Thymus (tissue), 11 donors: ENCODE measurements at regions not wholly inside any gene's neighbourhood (a gene's known extent, or its start where the extent isn't known, plus 50 kb on each side); places are given as distances from the start of the nearest gene placed in this dataset.
A peak's percentile ranks its signal among the peaks of the same experiment; 100 is the strongest.

Experiments used
- DNase-seq, 9 donors: peaks; one replicate each; pipeline ENCODE4 v3.0.0-alpha.2; 2013; ENCODE audit warnings: low spot score in 9 of 9, low read depth in 6 of 9, missing footprints in 1 of 9
- H3K27ac ChIP-seq, 2 donors: one replicate each; pipeline ENCODE4 v1.5.1; 2013; ENCODE audit warnings: control low read depth in 1 of 2, low read depth in 1 of 2, low read length in 1 of 2, mild to moderate bottlenecking in 1 of 2, moderate library complexity in 1 of 2
- H3K27me3 ChIP-seq, 2 donors: one replicate each; pipeline ENCODE4 v1.5.1; 2013; ENCODE audit warnings: low read length in 1 of 2; ENCODE audit not compliant: control insufficient read depth in 2 of 2, insufficient read depth in 1 of 2
- H3K36me3 ChIP-seq, 2 donors: one replicate each; pipeline ENCODE4 v1.5.1; 2013; ENCODE audit warnings: low read length in 1 of 2, mild to moderate bottlenecking in 1 of 2, moderate library complexity in 1 of 2; ENCODE audit not compliant: control insufficient read depth in 2 of 2, insufficient read depth in 2 of 2
- H3K4me1 ChIP-seq, 2 donors: one replicate each; pipeline ENCODE4 v1.5.1; 2013; ENCODE audit warnings: low read length in 2 of 2; ENCODE audit not compliant: control insufficient read depth in 2 of 2, insufficient read depth in 2 of 2
- H3K4me3 ChIP-seq, 2 donors: one replicate each; pipeline ENCODE4 v1.5.1; 2013; ENCODE audit warnings: low read length in 2 of 2, control low read depth in 1 of 2, mild to moderate bottlenecking in 1 of 2
- H3K9me3 ChIP-seq, 2 donors: one replicate each; pipeline ENCODE4 v1.5.1; 2013; ENCODE audit warnings: low read length in 1 of 2, mild to moderate bottlenecking in 1 of 2; ENCODE audit not compliant: control insufficient read depth in 2 of 2, insufficient read depth in 1 of 2
- WGBS: extraction: QIAGEN DNeasy Blood & Tissue Kit; methylation state at CpG from one replicate; pipeline ENCODE4 v1.1.7; 2013; 5-methylcytosine and 5-hydroxymethylcytosine counted together
- donor health status: healthy.

DNA sequence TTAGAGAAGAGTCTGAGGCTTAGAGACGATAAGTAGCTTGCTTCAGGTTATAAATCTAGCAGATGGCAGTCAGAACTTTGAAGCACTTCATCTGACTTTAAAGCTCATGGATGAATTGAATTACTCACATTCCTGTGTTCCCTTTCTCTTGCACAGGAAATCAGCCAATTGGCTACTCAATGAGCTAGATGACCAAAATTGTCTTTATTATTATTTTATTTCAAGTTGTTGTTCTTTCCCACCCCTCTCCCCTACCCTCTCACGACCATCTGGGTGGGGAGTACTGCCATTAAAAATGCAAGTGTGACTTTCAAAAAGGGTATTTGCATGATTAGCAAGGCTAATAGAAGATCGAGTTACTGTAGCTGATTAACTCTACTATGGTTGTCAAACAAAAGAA is 491.1 kb downstream of the NR4A2 start:
- no peak overlapping the region for H3K4me3 ChIP-seq
- no peaks in the 10 kb centered on the region for H3K36me3 ChIP-seq
- DNase-seq, result no peak
- 42% methylated on average over 3 of the region's 3 CpGs for WGBS
- H3K4me1 ChIP-seq, result no peaks in the 10 kb centered on the region
- no peaks in the 10 kb centered on the region for H3K9me3 ChIP-seq
- no peak overlapping the region for H3K27ac ChIP-seq
- no peaks in the 10 kb centered on the region for H3K27me3 ChIP-seq

DNA sequence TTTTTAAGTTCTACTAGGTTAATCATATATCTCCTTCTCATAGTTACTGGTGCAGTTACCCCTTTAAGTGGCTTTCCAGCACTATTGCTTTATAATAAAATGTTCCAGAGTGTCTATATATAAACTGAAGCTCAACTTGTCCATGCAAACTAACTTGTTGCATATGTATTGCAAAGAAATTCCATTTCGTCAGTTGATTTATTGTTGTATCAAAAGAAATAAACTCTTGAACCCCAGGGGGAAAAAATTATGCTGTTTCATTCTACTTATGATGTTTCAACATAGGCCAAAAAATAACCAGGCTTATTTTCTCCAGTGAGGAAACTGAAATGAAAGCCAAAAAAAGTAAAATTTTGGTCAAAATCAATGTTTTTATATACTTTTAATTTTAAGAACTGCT is 491.9 kb downstream of the NR4A2 start:
- Histone ChIP-seq H3K27me3 (no peaks in the 10 kb centered on the region), H3K4me1 (no peaks in the 10 kb centered on the region), H3K36me3 (no peaks in the 10 kb centered on the region), H3K9me3 (no peaks in the 10 kb centered on the region), H3K4me3 (no peak overlapping the region), H3K27ac (no peak overlapping the region)
- DNase-seq, result no peak
- 84% methylated on average over 1 of the region's 1 CpG for whole genome bisulfite sequencing

DNA sequence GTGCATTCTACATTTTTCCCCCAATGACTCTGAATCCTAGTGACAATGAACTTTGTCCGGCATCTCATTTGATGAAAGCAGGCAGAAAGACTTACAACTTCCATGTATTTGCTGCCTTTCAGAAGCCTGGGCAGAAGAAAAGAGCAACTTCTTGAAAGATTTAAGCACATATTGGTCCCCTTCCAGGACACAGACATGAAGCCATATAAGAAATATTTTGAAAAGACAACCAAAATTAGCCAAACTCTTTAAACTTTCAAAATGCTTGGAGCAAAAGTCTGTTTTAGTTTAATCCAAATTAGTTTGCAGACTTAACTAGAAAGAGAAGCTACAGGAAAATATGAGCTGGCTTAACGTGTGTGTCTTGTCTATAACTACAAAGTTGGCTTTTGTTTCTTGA is 492.5 kb downstream of the NR4A2 start:
- 88% methylated on average over 2 of the region's 2 CpGs for WGBS
- H3K9me3 ChIP-seq, result no peaks in the 10 kb centered on the region
- DNase-seq, result no peak
- H3K27me3 ChIP-seq, result no peaks in the 10 kb centered on the region
- no peak overlapping the region for H3K4me3 ChIP-seq
- H3K4me1 ChIP-seq, result no peaks in the 10 kb centered on the region
- no peaks in the 10 kb centered on the region for H3K36me3 ChIP-seq
- H3K27ac ChIP-seq, result no peak overlapping the region

DNA sequence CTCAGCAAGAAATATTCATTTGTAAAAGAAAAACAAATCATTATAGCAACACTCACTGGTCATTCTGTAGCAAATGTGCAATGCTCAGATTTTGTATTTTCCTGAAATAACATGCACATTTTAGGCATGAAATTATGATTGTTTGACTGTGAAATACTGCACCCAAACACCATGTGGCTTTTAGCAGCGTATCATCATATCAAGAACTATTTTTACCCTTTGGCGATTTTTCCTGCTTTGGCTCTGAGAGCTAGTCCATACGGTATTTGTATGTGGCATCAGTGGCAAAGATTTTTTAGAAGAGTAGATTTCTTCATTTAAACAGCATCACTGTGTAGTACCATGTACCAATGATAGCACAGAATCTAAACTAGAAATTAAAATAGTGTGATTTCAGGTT is 493.1 kb downstream of the NR4A2 start:
- no peak for DNase-seq
- Histone ChIP-seq H3K9me3 (no peaks in the 10 kb centered on the region), H3K27me3 (no peaks in the 10 kb centered on the region), H3K4me3 (no peak overlapping the region), H3K36me3 (no peaks in the 10 kb centered on the region), H3K4me1 (no peaks in the 10 kb centered on the region), H3K27ac (no peak overlapping the region)
- WGBS, result 95% methylated on average over 3 of the region's 3 CpGs

DNA sequence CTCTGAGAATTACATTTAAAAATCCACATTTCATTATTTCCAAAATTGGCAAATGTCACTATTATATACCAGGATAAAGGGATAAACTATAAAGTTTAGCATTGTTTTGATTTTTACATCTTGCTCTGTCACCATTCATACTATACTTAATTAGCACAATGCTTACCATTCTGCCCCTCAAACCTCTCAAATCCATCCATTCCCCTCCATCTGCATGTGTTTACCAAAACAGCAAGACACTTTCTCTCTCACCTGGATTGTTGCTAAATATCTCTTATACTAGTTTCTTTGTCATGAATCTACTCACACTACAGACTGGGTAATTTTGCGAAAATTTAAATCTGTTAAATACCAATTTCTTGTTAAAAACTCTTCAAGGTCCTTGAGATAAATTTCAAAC is 496.1 kb downstream of the NR4A2 start:
- Histone ChIP-seq H3K4me3 (no peak overlapping the region), H3K27ac (no peak overlapping the region), H3K36me3 (no peaks in the 10 kb centered on the region), H3K4me1 (no peaks in the 10 kb centered on the region), H3K27me3 (no peaks in the 10 kb centered on the region), H3K9me3 (no peaks in the 10 kb centered on the region)
- no peak for DNase-seq
- 91% methylated on average over 1 of the region's 1 CpG for WGBS

DNA sequence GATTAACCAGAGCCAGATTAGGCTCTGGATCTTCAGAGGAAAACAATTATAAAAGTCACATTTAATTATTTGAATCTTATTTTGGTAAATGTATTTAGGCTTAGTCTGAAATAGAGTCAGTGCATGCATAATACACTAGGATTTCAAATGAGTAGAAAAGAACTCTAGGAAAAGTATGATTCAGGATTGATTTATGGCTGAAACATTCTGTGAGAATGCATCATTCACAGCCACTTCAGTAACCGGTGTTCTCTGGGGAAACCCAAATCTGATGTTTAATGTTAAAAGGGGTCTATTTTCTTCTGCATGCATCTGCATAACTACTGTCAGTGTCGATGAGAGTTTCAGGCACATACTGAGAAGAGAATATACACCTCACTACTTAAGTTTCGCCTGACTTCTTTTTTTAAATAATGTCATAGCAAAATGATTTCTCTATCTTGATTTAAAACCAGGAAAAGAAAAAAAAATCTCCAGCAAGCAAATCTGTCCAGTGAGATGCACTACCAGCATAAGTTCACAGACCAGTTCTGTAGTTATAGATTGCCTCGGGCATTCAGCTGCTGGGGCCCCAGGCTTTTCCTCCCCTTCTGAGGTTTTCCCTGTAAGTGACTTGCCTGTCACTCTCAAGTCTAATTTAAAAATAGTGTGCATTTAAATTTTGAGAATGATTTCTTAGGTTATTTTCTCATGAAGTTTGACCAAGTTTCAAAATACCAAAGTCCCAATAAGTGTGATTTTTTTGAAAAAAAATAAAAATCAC is 501.5 kb downstream of the NR4A2 start:
- Histone ChIP-seq H3K4me3 (no peak overlapping the region), H3K9me3 (no peaks in the 10 kb centered on the region), H3K27me3 (no peaks in the 10 kb centered on the region), H3K36me3 (no peaks in the 10 kb centered on the region), H3K27ac (no peak overlapping the region), H3K4me1 (no peaks in the 10 kb centered on the region)
- 53% methylated on average over 4 of the region's 4 CpGs for WGBS
- no peak for DNase-seq

DNA sequence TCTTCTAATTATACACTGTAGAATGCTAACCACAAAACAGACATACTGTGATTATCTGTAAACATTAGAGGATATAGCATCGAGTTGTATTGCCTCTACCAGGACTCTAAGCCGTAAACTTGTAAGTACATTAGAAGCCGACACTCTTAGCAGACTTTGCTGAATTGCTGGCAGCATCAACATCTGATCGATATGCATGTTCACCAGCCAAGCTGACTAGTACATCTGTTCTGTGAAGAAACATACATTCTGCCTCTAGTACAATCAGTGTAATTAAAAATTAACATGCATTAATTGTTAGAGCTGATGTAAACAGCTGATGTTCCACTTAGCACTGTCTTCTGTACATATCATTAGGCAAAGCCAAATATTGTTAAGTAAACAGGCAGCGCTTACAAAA is 502.2 kb downstream of the NR4A2 start:
- no peaks in the 10 kb centered on the region for H3K36me3 ChIP-seq

GRCh38 chr2:155825876-155826275 is 506.6 kb downstream of the NR4A2 start:
- Histone ChIP-seq H3K9me3 (no peaks in the 10 kb centered on the region), H3K27me3 (no peaks in the 10 kb centered on the region), H3K4me1 (no peaks in the 10 kb centered on the region), H3K36me3 (no peaks in the 10 kb centered on the region), H3K4me3 (no peak overlapping the region), H3K27ac (no peak overlapping the region)
- WGBS, result 85% methylated on average over 2 of the region's 2 CpGs
- DNase-seq, result no peak

More for the DNA sequence above, 502.2 kb downstream of the NR4A2 start:
- DNase-seq, result no peak
- Histone ChIP-seq H3K4me3 (no peak overlapping the region), H3K4me1 (no peaks in the 10 kb centered on the region), H3K9me3 (no peaks in the 10 kb centered on the region), H3K27ac (no peak overlapping the region), H3K27me3 (no peaks in the 10 kb centered on the region)
- WGBS, result 95% methylated on average over 5 of the region's 5 CpGs

DNA sequence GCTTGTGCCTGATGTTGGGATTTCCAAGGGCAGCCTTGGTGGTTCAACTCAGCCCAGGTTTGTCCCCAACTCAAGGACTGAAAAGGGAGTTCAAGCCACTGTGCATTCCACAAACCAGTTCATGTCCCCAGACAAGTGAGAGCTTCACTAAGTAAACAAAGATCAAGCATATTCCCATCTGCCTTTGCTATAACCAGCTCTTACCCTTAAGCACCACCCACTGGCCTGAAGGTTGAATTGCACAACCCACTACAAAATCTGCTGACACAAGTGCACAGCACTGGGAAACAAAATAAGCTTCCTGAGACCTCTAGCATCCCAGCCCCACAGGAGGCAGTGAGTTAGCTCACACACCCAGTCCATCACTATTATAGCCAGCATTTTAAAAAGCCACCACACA is 516.7 kb downstream of the NR4A2 start:
- DNase-seq, result peak in 1 of 9 donors; percentile 1
- no peaks in the 10 kb centered on the region for H3K36me3 ChIP-seq

More for the DNA sequence above, 516.7 kb downstream of the NR4A2 start:
- Histone ChIP-seq H3K27ac (no peak overlapping the region), H3K4me1 (no peaks in the 10 kb centered on the region), H3K4me3 (no peak overlapping the region), H3K27me3 (no peaks in the 10 kb centered on the region), H3K9me3 (peaks cover 0 to 10% of the 10 kb centered on the region in 2 donors)
